ENCODE measurements at regions not wholly inside any gene's neighbourhood (a gene's known extent, or its start where the extent isn't known, plus 50 kb on each side); places are given as distances from the start of the nearest gene placed in this dataset.

DNA sequence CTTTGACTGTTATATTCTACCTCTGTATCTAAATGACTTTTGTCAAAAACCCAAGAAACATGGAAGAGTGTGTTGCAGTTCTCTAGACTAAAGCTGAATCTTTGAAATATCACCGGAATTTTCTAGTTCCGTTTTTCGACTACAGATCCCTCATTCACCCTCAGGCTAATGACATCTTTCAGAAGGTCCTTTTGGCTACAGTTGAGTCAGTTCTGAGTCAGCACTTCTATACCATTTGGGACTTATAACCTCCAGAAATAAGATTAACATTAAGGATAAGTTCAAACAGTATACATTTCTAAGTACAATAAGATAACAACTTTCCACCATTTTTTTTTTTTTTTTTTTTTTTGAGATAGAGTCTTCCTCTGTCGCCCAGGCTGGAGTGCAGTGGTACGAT lies 331.0 kb upstream of the CPXCR1 start:
- no peaks in the 10 kb centered on the region for H3F3A ChIP-seq (replicated peaks; ENCODE audit: insufficient read depth)
- no peaks in the 10 kb centered on the region for H3K36me3 ChIP-seq (replicated peaks in 1 of 2; ENCODE audit: control insufficient read depth in 1 of 2, insufficient read depth in 2 of 2, low read length in 1 of 2)
- ChIA-PET POLR2A (no interaction called here), CTCF (no interaction called here)
- H3K79me2 ChIP-seq (ENCODE audit: insufficient read depth), result no peaks in the 10 kb centered on the region
- no peaks in the 10 kb centered on the region for H3K9me3 ChIP-seq
- no peak overlapping the region for H3K27ac ChIP-seq (ENCODE audit: low read depth in 2 of 2, low read length in 1 of 2)
- TF ChIP-seq MXI1 (IDR thresholded peaks at IDR 0.05; ENCODE audit: low read depth, low read length) (no peak), TEAD4 (IDR thresholded peaks at IDR 0.05; ENCODE audit: borderline replicate concordance, insufficient read depth) (no peak), RCOR1 (IDR thresholded peaks at IDR 0.05; ENCODE audit: low read length) (no peak), JUND (IDR thresholded peaks at IDR 0.05) (no peak), SMC3 (IDR thresholded peaks at IDR 0.05; ENCODE audit: low read depth, low read length) (no peak)
- TF ChIP-seq, protein P1, sequence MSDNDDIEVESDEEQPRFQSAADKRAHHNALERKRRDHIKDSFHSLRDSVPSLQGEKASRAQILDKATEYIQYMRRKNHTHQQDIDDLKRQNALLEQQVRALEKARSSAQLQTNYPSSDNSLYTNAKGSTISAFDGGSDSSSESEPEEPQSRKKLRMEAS (IDR thresholded peaks at IDR 0.05; ENCODE audit: low read depth), result no peak
- H3K9me2 ChIP-seq, result no peaks in the 10 kb centered on the region
- no peak overlapping the region for H2AFZ ChIP-seq (ENCODE audit: low read depth)
- no peak overlapping the region for H3K9ac ChIP-seq
- H3K4me1 ChIP-seq (ENCODE audit: control insufficient read depth in 1 of 2, insufficient read depth in 2 of 2, low read depth in 1 of 2, low read length in 1 of 2), result no peaks in the 10 kb centered on the region
- no peaks in the 10 kb centered on the region for H4K20me1 ChIP-seq (ENCODE audit: insufficient read depth)
- H3K4me3 ChIP-seq (ENCODE audit: low read depth in 2 of 2, low read length in 1 of 2), result no peak overlapping the region
- 0% methylated on average over 5 of the region's 5 CpGs for WGBS (ENCODE audit: low lambda C conversion rate)
- no peak for DNase-seq
- H3K4me2 ChIP-seq, result no peak overlapping the region
- H3K27me3 ChIP-seq (ENCODE audit: insufficient read depth), result no peaks in the 10 kb centered on the region; the same call in 1 of the 2 replicates

GRCh38 chrX:88416965-88417364 lies 330.1 kb upstream of the CPXCR1 start:
- H3K79me2 ChIP-seq (ENCODE audit: insufficient read depth), result no peaks in the 10 kb centered on the region
- no peaks in the 10 kb centered on the region for H3K36me3 ChIP-seq (replicated peaks in 1 of 2; ENCODE audit: control insufficient read depth in 1 of 2, insufficient read depth in 2 of 2, low read length in 1 of 2)
- TF ChIP-seq MXI1 (IDR thresholded peaks at IDR 0.05; ENCODE audit: low read depth, low read length), result no peak
- no peak for TF ChIP-seq JUND (IDR thresholded peaks at IDR 0.05)
- TF ChIP-seq YY1 (IDR thresholded peaks at IDR 0.05; ENCODE audit: low read depth), result no peak
- no peak for TF ChIP-seq FOXJ3 (CRISPR knock-in tag; IDR thresholded peaks at IDR 0.05)
- H2AFZ ChIP-seq (ENCODE audit: low read depth), result no peak overlapping the region
- no peak overlapping the region for H3K4me3 ChIP-seq (ENCODE audit: low read depth in 2 of 2, low read length in 1 of 2)
- no peak overlapping the region for H3K27ac ChIP-seq (ENCODE audit: low read depth in 2 of 2, low read length in 1 of 2)
- no peaks in the 10 kb centered on the region for H3K4me1 ChIP-seq (ENCODE audit: control insufficient read depth in 1 of 2, insufficient read depth in 2 of 2, low read depth in 1 of 2, low read length in 1 of 2)
- no peak for DNase-seq
- H4K20me1 ChIP-seq (ENCODE audit: insufficient read depth), result no peaks in the 10 kb centered on the region
- H3K9me3 ChIP-seq, result no peaks in the 10 kb centered on the region
- H3F3A ChIP-seq (replicated peaks; ENCODE audit: insufficient read depth), result no peaks in the 10 kb centered on the region
- under 1% methylated on average over 4 of the region's 4 CpGs for WGBS (ENCODE audit: low lambda C conversion rate)
- no peak overlapping the region for H3K4me2 ChIP-seq
- H3K9me2 ChIP-seq, result no peaks in the 10 kb centered on the region
- CTCF ChIA-PET, result no interaction called here
- POLR2A ChIA-PET, result no interaction called here
- no peak overlapping the region for H3K9ac ChIP-seq
- no peaks in the 10 kb centered on the region; the same call in 1 of the 2 replicates for H3K27me3 ChIP-seq (ENCODE audit: insufficient read depth)

DNA sequence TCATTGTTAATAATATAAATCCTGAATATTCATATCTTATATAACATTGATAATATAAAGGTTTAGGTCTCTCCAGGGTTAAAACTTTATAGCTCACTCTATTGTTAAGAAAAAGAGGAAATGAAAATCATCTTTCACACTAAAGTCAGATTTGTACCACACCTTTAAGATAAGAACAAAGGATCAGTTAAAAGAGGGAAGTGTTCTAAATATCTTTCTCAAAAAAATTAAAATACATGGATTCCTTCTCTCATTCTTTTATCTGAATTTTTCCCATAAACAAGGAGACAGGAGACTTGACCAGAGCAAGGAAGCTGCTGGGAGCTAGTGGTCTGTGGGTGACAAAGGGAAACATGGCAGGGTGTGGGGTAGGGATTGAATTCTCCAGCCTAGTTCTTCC lies 323.0 kb upstream of the CPXCR1 start:
- H3K4me2 ChIP-seq, result no peak overlapping the region
- no peak overlapping the region for H2AFZ ChIP-seq (ENCODE audit: low read depth)
- no peaks in the 10 kb centered on the region for H3K36me3 ChIP-seq (replicated peaks in 1 of 2; ENCODE audit: control insufficient read depth in 1 of 2, insufficient read depth in 2 of 2, low read length in 1 of 2)
- no peaks in the 10 kb centered on the region; the same call in 1 of the 2 replicates for H3K27me3 ChIP-seq (ENCODE audit: insufficient read depth)
- no peak overlapping the region for H3K27ac ChIP-seq (ENCODE audit: low read depth in 2 of 2, low read length in 1 of 2)
- no peaks in the 10 kb centered on the region for H4K20me1 ChIP-seq (ENCODE audit: insufficient read depth)
- H3K79me2 ChIP-seq (ENCODE audit: insufficient read depth), result no peaks in the 10 kb centered on the region
- no peak overlapping the region for H3K9ac ChIP-seq
- H3K4me3 ChIP-seq (ENCODE audit: low read depth in 2 of 2, low read length in 1 of 2), result no peak overlapping the region
- ChIA-PET POLR2A (no interaction called here), CTCF (no interaction called here)
- DNase-seq, result no peak
- TF ChIP-seq GABPA (IDR thresholded peaks at IDR 0.05; ENCODE audit: low read depth), result no peak
- TF ChIP-seq, protein P1 (IDR thresholded peaks at IDR 0.05; ENCODE audit: low read depth), result no peak
- TF ChIP-seq FOXM1 (IDR thresholded peaks at IDR 0.05; ENCODE audit: low read depth), result no peak
- TF ChIP-seq TCF12 (IDR thresholded peaks at IDR 0.05), result no peak
- no peak for TF ChIP-seq NRF1 (IDR thresholded peaks at IDR 0.05; ENCODE audit: low read depth, low read length)
- no peaks in the 10 kb centered on the region for H3F3A ChIP-seq (replicated peaks; ENCODE audit: insufficient read depth)
- no peaks in the 10 kb centered on the region for H3K9me3 ChIP-seq
- H3K9me2 ChIP-seq, result no peaks in the 10 kb centered on the region
- H3K4me1 ChIP-seq (ENCODE audit: control insufficient read depth in 1 of 2, insufficient read depth in 2 of 2, low read depth in 1 of 2, low read length in 1 of 2), result no peaks in the 10 kb centered on the region

All from SK-N-SH (cell line).